Fibroblast of the aortic adventitia (primary cell): ENCODE measurements at regions not wholly inside any gene's neighbourhood (a gene's known extent, or its start where the extent isn't known, plus 50 kb on each side); places are given as distances from the start of the nearest gene placed in this dataset.

Source experiments
- DNase-seq: peaks from one replicate; pipeline ENCODE4 v3.0.0-alpha.2; 2010; ENCODE audit warnings: low read depth
- H3K4me3 ChIP-seq: 2 replicates; pipeline ENCODE4 v1.5.1; 2011; ENCODE audit warnings: low read depth, mild to moderate bottlenecking, control low read depth, low read length, moderate library complexity
- TF ChIP-seq, protein P1 (sequence below): IDR thresholded peaks from 2 replicates; pipeline ENCODE4 v1.5.1; 2011; ENCODE audit warnings: mild to moderate bottlenecking, low read length, control low read depth, inconsistent platforms; ENCODE audit not compliant: insufficient read depth

GRCh38 chr4:89369581-89369980 lies 62.0 kb upstream of the GPRIN3 start:
- TF ChIP-seq, protein P1, sequence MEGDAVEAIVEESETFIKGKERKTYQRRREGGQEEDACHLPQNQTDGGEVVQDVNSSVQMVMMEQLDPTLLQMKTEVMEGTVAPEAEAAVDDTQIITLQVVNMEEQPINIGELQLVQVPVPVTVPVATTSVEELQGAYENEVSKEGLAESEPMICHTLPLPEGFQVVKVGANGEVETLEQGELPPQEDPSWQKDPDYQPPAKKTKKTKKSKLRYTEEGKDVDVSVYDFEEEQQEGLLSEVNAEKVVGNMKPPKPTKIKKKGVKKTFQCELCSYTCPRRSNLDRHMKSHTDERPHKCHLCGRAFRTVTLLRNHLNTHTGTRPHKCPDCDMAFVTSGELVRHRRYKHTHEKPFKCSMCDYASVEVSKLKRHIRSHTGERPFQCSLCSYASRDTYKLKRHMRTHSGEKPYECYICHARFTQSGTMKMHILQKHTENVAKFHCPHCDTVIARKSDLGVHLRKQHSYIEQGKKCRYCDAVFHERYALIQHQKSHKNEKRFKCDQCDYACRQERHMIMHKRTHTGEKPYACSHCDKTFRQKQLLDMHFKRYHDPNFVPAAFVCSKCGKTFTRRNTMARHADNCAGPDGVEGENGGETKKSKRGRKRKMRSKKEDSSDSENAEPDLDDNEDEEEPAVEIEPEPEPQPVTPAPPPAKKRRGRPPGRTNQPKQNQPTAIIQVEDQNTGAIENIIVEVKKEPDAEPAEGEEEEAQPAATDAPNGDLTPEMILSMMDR = no peak
- no peak for DNase-seq
- no peak overlapping the region for H3K4me3 ChIP-seq

DNA sequence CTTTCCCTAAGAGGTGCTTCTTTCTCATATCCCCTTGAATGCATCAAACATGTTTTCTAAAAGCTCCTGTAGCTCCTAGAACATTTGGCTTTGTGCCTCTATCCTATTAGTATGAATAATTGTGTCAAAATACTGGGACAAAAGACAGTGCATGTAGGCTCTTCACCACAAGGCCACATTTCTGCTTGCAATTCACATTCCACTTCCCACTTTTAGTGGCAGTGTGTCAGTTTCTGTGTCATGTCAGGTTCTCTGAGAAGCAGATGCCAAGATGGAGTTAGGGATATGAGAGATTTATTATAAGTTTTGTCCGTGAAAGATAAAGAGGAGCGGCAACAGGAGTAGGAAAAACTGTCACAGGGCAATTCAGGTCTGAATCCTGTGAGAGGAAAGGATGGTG lies 61.3 kb upstream of the GPRIN3 start:
- no peak overlapping the region for H3K4me3 ChIP-seq
- TF ChIP-seq, protein P1 = no peak
- DNase-seq = no peak

DNA sequence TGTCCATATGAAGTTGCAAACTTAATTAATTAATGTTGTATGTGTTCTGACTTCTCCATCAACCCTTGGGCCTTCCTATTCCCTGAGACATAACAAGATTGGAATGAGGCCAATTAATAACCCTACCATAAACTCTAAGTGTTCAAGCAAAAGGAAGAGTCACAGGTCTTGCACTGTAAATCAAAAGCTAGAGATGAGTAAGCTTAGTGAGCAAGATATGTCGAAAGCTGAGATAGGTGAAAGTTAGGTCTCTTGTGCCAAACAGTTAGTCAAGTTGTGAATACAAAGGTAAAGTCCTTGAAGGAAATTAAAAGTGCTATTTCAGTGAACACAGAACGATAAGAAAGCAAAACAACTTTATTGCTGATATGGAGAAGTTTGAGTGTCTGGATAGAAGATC lies 58.2 kb upstream of the GPRIN3 start:
- no peak overlapping the region for H3K4me3 ChIP-seq
- TF ChIP-seq, protein P1 = no peak
- DNase-seq = no peak

DNA sequence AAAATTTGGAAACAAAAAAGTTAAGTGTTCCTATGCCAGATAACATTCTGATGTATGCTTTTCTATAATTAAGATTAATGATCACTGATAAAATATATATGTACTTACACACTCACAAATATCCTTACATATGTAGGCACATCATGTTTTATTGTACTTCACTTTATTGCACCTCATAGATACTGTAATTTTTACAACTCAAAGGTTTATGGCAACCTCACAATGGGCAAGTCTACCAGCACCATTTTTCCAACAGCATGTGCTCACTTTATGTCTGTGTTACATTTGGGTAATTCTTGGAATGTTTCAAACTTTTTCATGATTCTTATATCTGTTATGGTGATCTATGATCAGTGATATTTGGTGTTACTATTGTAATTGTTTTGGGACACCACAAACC lies 57.8 kb upstream of the GPRIN3 start:
- TF ChIP-seq, protein P1 = no peak
- no peak for DNase-seq
- no peak overlapping the region for H3K4me3 ChIP-seq

- TF ChIP-seq, protein P1 = no peak
- H3K4me3 ChIP-seq = no peak overlapping the region
- DNase-seq = no peak
Observed at GRCh38 chr4:89364541-89364940, 56.9 kb upstream of the GPRIN3 start.

DNA sequence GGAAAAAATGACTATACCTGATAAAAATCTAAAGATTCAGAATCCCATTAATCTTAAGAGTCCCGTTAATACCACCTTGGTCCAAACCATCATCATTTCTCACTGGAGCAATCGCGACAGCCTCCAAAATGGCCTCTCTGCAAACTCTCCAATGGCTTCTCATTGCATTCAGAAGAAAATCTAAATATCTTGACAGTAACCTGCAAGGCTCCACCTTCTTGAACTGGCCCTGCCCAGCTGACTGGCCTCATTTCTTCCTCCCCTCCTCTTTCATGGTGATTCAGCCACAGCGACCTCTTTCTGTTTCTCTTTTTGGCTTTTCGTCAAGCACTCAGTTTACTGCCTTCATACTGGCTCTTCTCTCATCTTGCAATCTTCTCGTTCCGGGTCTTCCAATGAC lies 56.2 kb upstream of the GPRIN3 start:
- TF ChIP-seq, protein P1 = no peak
- H3K4me3 ChIP-seq = no peak overlapping the region
- no peak for DNase-seq

GRCh38 chr4:89358935-89359638 lies 51.5 kb upstream of the GPRIN3 start:
- TF ChIP-seq, protein P1 = no peak
- no peak overlapping the region for H3K4me3 ChIP-seq
- DNase-seq = no peak
